ENCODE measurements at regions not wholly inside any gene's neighbourhood (a gene's known extent, or its start where the extent isn't known, plus 50 kb on each side); places are given as distances from the start of the nearest gene placed in this dataset.

DNA sequence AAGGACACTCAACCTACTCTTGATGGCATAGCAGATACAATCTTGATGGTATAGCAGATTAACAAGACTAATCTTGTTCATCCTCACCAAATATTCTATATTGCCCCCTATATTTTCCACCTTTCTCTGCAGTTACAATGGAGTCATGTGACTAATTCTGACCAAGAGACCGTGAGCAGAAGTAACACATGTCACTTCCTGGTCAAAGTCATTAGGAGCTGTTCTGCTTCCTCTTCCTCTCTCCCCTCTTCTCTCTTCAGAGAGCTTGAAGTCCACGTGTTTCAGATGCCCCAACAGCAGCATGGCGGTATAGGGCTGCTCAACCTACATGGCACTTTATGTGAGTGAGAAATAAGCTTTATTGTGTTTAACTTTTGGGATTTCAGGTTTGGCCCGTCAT is 55.3 kb upstream of the ERCC4 start (continued):
- TF ChIP-seq, protein P1, sequence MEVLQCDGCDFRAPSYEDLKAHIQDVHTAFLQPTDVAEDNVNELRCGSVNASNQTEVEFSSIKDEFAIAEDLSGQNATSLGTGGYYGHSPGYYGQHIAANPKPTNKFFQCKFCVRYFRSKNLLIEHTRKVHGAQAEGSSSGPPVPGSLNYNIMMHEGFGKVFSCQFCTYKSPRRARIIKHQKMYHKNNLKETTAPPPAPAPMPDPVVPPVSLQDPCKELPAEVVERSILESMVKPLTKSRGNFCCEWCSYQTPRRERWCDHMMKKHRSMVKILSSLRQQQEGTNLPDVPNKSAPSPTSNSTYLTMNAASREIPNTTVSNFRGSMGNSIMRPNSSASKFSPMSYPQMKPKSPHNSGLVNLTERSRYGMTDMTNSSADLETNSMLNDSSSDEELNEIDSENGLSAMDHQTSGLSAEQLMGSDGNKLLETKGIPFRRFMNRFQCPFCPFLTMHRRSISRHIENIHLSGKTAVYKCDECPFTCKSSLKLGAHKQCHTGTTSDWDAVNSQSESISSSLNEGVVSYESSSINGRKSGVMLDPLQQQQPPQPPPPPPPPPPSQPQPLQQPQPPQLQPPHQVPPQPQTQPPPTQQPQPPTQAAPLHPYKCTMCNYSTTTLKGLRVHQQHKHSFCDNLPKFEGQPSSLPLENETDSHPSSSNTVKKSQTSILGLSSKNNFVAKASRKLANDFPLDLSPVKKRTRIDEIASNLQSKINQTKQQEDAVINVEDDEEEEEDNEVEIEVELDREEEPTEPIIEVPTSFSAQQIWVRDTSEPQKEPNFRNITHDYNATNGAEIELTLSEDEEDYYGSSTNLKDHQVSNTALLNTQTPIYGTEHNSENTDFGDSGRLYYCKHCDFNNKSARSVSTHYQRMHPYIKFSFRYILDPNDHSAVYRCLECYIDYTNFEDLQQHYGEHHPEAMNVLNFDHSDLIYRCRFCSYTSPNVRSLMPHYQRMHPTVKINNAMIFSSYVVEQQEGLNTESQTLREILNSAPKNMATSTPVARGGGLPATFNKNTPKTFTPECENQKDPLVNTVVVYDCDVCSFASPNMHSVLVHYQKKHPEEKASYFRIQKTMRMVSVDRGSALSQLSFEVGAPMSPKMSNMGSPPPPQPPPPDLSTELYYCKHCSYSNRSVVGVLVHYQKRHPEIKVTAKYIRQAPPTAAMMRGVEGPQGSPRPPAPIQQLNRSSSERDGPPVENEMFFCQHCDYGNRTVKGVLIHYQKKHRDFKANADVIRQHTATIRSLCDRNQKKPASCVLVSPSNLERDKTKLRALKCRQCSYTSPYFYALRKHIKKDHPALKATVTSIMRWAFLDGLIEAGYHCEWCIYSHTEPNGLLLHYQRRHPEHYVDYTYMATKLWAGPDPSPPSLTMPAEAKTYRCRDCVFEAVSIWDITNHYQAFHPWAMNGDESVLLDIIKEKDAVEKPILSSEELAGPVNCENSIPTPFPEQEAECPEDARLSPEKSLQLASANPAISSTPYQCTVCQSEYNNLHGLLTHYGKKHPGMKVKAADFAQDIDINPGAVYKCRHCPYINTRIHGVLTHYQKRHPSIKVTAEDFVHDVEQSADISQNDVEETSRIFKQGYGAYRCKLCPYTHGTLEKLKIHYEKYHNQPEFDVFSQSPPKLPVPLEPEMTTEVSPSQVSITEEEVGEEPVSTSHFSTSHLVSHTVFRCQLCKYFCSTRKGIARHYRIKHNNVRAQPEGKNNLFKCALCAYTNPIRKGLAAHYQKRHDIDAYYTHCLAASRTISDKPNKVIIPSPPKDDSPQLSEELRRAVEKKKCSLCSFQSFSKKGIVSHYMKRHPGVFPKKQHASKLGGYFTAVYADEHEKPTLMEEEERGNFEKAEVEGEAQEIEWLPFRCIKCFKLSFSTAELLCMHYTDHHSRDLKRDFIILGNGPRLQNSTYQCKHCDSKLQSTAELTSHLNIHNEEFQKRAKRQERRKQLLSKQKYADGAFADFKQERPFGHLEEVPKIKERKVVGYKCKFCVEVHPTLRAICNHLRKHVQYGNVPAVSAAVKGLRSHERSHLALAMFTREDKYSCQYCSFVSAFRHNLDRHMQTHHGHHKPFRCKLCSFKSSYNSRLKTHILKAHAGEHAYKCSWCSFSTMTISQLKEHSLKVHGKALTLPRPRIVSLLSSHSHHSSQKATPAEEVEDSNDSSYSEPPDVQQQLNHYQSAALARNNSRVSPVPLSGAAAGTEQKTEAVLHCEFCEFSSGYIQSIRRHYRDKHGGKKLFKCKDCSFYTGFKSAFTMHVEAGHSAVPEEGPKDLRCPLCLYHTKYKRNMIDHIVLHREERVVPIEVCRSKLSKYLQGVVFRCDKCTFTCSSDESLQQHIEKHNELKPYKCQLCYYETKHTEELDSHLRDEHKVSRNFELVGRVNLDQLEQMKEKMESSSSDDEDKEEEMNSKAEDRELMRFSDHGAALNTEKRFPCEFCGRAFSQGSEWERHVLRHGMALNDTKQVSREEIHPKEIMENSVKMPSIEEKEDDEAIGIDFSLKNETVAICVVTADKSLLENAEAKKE (CRISPR knock-in tag; IDR thresholded peaks at IDR 0.05): no peak
- no peak for TF ChIP-seq EZH2 (IDR thresholded peaks at IDR 0.05; ENCODE audit: low read depth, unreplicated experiment)
- no peak for TF ChIP-seq ZNF331 (CRISPR knock-in tag; IDR thresholded peaks at IDR 0.05; ENCODE audit: low read depth)
- TF ChIP-seq EZH2phosphoT487 (IDR thresholded peaks at IDR 0.05; ENCODE audit: unreplicated experiment): no peak
- TF ChIP-seq STAT1 (IDR thresholded peaks at IDR 0.05; ENCODE audit: unreplicated experiment): no peak

DNA sequence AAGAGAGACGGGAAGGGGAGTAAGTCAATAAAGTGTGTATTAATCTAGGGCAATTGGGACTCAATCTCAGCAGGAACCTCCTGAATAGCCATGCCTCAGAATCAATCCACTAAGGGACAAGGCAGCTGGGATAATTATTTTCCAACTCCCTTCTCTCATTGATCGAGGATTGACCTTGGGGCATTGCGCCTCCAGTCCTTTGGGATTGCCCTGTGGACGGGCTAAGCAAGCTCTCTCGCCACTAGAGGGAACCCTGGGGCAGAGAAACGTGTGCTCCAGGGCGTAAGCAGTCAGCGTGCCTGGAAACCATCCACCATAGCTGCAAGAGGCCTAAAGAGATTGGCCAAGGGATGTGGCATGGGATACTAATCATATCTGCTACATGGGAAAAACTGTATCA is 53.9 kb upstream of the ERCC4 start:
- no peaks in the 10 kb centered on the region for H3F3A ChIP-seq (replicated peaks; ENCODE audit: low read depth)
- no peaks in the 10 kb centered on the region for H3K4me1 ChIP-seq (ENCODE audit: insufficient read depth)
- no peaks in the 10 kb centered on the region for H4K20me1 ChIP-seq (replicated peaks; ENCODE audit: insufficient read depth)
- no peaks in the 10 kb centered on the region for H3K9me2 ChIP-seq (ENCODE audit: insufficient read depth)
- H3K4me3 ChIP-seq: no peak overlapping the region
- no peaks in the 10 kb centered on the region for H3K79me2 ChIP-seq (replicated peaks; ENCODE audit: insufficient read depth)
- TF ChIP-seq, protein P2, sequence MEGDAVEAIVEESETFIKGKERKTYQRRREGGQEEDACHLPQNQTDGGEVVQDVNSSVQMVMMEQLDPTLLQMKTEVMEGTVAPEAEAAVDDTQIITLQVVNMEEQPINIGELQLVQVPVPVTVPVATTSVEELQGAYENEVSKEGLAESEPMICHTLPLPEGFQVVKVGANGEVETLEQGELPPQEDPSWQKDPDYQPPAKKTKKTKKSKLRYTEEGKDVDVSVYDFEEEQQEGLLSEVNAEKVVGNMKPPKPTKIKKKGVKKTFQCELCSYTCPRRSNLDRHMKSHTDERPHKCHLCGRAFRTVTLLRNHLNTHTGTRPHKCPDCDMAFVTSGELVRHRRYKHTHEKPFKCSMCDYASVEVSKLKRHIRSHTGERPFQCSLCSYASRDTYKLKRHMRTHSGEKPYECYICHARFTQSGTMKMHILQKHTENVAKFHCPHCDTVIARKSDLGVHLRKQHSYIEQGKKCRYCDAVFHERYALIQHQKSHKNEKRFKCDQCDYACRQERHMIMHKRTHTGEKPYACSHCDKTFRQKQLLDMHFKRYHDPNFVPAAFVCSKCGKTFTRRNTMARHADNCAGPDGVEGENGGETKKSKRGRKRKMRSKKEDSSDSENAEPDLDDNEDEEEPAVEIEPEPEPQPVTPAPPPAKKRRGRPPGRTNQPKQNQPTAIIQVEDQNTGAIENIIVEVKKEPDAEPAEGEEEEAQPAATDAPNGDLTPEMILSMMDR (conservative IDR thresholded peaks at IDR 0.05; ENCODE audit: low read depth in 2 of 2): peak; percentile 89 to 95
- TF ChIP-seq POLR2AphosphoS5 (IDR thresholded peaks at IDR 0.05; ENCODE audit: low read depth) (no peak), STAT1 (IDR thresholded peaks at IDR 0.05; ENCODE audit: unreplicated experiment) (no peak)
- ATAC-seq (peak; percentile 100), DNase-seq (ENCODE audit: low spot score) (peak; percentile 94)
- H3K4me1 Mint-ChIP-seq: no peaks in the 10 kb centered on the region
- no peaks in the 10 kb centered on the region for H3K27me3 Mint-ChIP-seq (ENCODE audit: insufficient read depth, low read depth, poor library complexity)
- H3K36me3 ChIP-seq (ENCODE audit: insufficient read depth): no peaks in the 10 kb centered on the region
- H3K9me3 Mint-ChIP-seq: peaks cover 4% of the 10 kb centered on the region; the same call in 2 of the 3 replicates
- no peak overlapping the region for H3K4me2 ChIP-seq
- no peaks in the 10 kb centered on the region for H3K36me3 Mint-ChIP-seq (ENCODE audit: low read depth)
- H3K27ac Mint-ChIP-seq: no peak overlapping the region
- H2AFZ ChIP-seq: 0 out of 2 replicates have a peak overlapping the region, but pooled peaks have one; percentile 19
- no peak overlapping the region for H3K4me3 Mint-ChIP-seq
- H3K27me3 ChIP-seq (ENCODE audit: insufficient read depth): no peaks in the 10 kb centered on the region
- H3K27ac ChIP-seq (ENCODE audit: low read depth): no peak overlapping the region
